Retinal pigment epithelial cell (primary cell): ENCODE measurements at regions not wholly inside any gene's neighbourhood (a gene's known extent, or its start where the extent isn't known, plus 50 kb on each side); places are given as distances from the start of the nearest gene placed in this dataset.

Experiments used
- DNase-seq: peaks from one replicate; pipeline ENCODE4 v3.0.0-alpha.2; 2010; ENCODE audit warnings: low read depth
- H3K4me3 ChIP-seq: 2 replicates; pipeline ENCODE4 v1.5.1; 2011; ENCODE audit warnings: mild to moderate bottlenecking, low read length, control low read depth, moderate library complexity
- CTCF ChIP-seq: conservative IDR thresholded peaks from 2 replicates; pipeline ENCODE4 v1.5.1; 2011; ENCODE audit warnings: low read depth, low read length, control low read depth, inconsistent platforms

GRCh38 chr18:39802648-39803229 lies 2152.3 kb upstream of the PIK3C3 start:
- no peak overlapping the region for H3K4me3 ChIP-seq
- no peak for TF ChIP-seq CTCF
- DNase-seq, result no peak

- no peak for TF ChIP-seq CTCF
- no peak overlapping the region for H3K4me3 ChIP-seq
- no peak for DNase-seq
These were observed 2153.2 kb upstream of the PIK3C3 start for GRCh38 chr18:39801848-39802247.

GRCh38 chr18:39801010-39801409 lies 2154.0 kb upstream of the PIK3C3 start:
- no peak for TF ChIP-seq CTCF
- no peak overlapping the region for H3K4me3 ChIP-seq
- no peak for DNase-seq

- peak overlapping the region; percentile 74 for H3K4me3 ChIP-seq
- no peak for TF ChIP-seq CTCF
- DNase-seq, result no peak
These were observed 2156.0 kb upstream of the PIK3C3 start for GRCh38 chr18:39799006-39799405.

GRCh38 chr18:39796393-39796792 lies 2158.6 kb upstream of the PIK3C3 start:
- no peak overlapping the region for H3K4me3 ChIP-seq
- DNase-seq, result no peak
- no peak for TF ChIP-seq CTCF

- H3K4me3 ChIP-seq, result no peak overlapping the region
- no peak for DNase-seq
- TF ChIP-seq CTCF, result no peak
These were observed 2159.7 kb upstream of the PIK3C3 start for GRCh38 chr18:39795350-39795749.

GRCh38 chr18:39793609-39794008 lies 2161.4 kb upstream of the PIK3C3 start:
- TF ChIP-seq CTCF, result no peak
- no peak for DNase-seq
- H3K4me3 ChIP-seq, result no peak overlapping the region
